Fibroblast of peridontal ligament (primary cell): ENCODE measurements at regions not wholly inside any gene's neighbourhood (a gene's known extent, or its start where the extent isn't known, plus 50 kb on each side); places are given as distances from the start of the nearest gene placed in this dataset.

Experiments used
- DNase-seq: peaks from one replicate; pipeline ENCODE4 v3.0.0-alpha.2; 2010; ENCODE audit errors: extremely low read depth

- no peak for DNase-seq
Observed at GRCh38 chr14:22456998-22457594, 131.9 kb downstream of the DAD1 start.

DNA sequence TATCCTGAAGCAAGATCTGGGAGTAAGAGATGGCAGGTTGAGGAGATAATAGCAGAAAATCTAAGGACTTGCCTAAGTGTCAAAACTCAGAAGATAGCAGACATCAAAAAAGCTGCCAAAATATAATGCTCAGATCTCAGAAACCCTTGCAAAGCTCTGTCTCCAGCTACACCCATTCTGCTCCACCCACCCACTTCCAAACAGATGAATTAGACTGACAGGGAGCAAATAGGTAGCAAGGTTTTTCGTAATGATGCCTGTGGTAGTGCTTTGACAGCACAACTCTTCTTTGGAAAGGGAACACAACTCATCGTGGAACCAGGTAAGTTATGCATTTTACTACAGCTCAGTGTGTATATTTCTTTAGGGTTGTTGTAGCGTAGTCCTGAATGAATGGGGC, 132.6 kb downstream of the DAD1 start:
- DNase-seq, result no peak

- DNase-seq, result no peak
Observed at GRCh38 chr14:22452330-22452729, 136.7 kb downstream of the DAD1 start.

DNA sequence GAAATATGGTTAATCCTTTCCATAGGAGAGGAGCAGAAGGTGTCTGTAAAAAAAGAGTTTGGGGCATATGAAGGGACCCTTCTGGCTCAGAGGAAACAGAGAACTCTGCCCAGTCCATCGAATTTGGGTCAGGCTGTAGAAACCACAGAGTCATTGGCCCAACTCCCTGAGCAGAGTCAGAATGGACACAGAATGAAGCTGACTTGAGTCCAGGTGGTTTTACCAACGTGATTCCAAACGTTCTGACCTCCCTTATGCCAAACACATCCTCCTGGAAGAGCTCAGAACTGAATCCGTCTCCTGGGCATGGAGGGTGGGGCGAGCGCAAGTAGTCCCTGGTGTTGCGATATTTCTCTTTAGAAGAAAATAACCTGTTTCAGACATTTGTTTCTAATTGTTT, 138.8 kb downstream of the DAD1 start:
- DNase-seq, result no peak

DNA sequence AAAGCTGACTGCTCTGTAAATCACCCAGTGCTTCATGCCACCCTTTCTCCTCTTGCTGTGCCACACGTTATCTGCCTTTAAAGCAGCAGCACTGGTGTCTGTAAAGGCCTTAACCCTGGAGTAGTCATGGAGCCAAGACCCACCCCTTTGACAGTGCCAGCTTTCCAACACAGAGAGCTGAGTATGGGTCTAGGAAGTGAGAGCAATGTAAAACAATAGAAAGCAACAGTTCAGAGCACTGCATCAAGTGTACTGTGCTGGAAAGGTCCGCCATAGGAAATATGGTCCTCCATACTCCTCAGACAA, 139.5 kb downstream of the DAD1 start:
- no peak for DNase-seq

DNA sequence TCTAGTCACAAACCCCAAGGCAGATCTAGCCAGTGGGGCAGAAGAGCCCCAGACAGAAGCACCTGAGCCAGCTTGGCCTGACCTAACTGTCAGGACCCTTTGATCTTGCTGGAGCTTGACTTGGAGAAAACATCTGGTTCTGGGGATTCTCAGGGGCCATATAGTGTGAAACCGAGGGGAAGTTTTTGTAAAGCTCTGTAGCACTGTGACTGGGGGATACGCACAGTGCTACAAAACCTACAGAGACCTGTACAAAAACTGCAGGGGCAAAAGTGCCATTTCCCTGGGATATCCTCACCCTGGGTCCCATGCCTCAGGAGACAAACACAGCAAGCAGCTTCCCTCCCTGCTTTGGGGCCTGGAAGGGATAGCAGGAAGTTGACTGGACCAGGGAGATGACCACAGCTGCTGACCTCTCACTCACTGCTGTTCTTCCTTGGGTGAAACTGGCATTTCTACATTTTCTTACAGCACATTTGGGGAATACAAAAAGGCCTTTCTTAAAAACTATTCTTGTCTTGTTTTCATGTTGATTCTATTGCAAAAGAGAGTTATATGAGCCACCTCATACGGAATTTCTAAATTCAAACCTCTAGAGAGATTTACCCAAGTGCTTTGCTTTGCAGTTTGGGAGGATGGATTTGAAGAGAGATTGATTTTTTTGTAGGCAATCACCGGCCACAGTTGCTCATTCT, 140.0 kb downstream of the DAD1 start:
- DNase-seq, result peak; percentile 14

DNA sequence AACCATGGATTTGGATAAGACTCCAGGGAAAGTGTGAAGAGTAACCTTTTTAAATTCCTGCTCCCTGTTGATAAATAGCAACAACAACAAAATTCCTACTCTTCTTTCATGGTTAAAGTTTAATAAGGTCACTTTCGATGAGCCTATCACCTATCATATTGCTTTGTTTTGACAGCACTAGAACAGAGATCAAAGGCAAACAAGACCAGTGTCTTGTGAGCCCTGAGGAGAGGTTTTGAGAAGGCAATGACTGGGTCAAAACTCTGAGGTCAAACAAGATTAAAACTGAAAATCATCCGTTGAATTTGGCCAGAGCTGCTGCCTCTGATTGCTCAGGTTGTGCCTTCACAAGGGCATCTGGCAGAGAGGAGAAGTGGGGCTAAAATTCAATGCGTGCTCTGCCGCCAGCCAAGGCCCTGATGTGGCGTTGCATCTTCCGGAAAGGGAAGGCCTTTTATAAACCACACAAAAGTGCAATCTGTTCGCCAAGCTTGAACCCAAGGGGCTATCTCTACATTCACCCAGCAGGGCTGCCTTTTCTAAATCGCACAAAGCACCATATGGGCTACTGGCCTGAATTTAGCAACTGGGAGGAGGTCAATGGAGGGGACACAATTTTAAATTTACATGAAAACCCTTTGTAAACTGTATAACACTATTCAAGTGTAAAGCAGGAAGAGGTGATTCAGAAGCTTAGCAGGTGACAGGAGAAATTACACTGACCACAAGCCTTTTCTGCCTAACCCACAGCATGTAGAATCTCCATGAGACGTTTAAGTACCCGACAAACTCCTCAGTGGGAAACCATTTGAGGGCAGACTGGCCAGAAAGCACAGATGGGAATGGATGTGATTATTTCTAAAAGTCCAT, 140.8 kb downstream of the DAD1 start:
- no peak for DNase-seq

GRCh38 chr14:22438742-22439141, 150.3 kb downstream of the DAD1 start:
- DNase-seq, result no peak

DNA sequence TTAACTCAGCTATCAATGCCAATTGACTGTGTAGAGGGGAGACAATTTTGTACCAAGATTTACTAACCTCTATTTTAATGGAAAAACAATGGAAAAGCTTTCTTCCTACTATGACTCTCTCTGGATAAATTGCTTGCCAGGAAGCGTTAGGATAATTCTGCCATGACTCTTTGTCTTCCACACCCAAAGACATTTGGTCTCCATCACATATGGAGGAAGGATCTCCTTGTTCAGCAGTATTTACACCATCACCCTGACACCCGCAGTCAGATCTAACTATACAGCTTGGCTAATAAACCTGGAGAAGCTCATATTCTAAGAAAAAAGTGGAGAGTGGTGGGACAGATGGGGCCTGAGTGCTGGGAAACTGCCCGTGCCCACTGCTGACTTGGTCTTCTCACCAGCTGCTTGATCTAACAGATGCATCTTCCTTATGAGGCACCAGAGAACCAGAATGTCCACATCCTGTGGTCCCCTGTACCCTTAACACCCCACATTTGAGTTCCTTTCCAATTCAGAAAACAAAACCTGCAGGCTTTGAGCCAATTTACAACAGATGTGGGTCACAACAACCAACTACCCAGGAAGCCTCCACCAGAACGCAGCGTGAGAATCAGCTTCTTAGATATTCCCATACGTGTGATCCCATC, 154.0 kb downstream of the DAD1 start:
- DNase-seq, result no peak

DNA sequence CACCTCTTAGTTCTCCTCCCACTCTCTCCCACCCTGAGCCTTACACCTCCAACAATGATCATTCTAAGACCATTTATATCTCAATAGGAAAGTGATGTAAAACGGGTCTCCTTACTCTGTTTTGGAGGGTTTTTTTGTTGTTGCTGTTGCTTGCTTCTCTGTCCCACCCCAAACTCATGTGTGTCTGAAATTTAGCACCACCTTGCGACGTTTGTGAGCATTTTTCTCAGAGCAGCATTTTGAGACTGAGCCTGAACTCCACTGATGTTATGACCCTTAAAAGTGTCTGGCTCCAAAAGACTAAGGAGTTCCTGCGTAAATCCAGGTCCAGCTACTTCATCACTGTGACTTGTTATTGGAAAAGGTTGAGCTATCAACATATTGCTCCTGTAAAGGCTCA, 155.0 kb downstream of the DAD1 start:
- no peak for DNase-seq

GRCh38 chr14:22433069-22433468, 156.0 kb downstream of the DAD1 start:
- no peak for DNase-seq

GRCh38 chr14:22432348-22432976, 156.6 kb downstream of the DAD1 start:
- peak; percentile 86 for DNase-seq

DNA sequence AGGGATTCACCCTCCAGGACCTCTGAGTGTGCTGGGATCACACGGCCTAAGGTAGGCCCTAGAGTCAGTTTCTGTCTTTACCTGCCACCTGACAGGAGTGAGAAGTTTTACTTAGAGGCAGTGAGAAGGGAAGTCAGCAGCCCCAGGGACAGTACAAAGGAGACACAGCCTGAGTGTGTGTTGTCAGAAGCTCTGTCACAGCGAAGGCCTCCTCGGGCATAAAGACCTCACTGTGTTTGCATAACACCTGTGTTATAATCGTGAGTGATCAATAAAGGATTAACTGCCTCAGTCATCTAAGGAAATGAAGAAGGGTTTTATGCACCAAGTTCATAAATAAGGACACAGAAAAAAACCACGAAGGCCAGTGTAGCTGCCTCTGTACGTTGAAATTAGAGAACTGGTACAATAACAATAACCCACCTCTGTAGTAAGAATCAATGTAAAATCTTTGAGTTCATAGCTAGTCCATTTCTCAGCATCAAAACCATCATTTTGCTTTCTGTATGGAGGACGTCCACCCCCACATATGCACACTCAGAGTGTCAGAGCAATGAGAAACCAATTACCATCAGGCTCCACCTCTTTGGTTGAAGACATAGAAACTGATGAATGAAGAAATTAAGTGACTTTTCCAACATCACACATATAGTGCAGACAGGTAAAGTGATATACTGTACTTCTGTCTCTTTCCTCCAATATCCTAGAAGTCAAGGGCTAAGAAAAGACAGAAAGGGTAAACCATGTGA, 159.3 kb downstream of the DAD1 start:
- DNase-seq, result no peak

DNA sequence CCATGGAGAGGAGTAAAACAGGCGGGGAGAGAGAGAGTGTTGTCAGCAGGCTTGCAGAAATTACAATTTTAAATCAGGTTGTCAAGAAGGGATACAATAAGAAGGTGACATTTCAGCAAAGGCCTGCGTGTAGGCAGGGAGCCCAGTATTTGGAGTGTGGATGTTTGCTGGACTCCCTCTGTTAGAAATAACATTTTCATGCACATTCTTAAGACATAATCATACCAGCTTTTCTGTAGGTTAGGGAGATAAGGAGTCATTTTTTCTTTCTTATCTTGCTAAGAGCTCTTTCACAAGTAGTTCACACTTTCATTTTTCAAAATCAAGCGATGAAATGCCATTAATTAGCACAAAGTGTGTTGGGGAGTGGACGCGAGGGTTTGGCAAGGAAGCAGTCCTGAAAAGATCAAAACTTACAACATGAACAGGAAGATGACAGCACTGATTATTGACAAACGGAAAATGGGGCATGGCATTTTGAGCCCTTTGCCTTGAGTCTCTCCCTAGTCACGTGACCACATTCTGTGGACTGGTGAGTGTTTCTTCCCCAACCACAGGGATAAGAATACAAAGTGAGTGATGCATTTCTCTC, 160.2 kb downstream of the DAD1 start:
- no peak for DNase-seq

- peak; percentile 73 for DNase-seq
Observed at GRCh38 chr14:22427771-22428231, 161.2 kb downstream of the DAD1 start.

- DNase-seq, result no peak
Observed at GRCh38 chr14:22426711-22427110, 162.3 kb downstream of the DAD1 start.

- no peak for DNase-seq
Observed at GRCh38 chr14:22423958-22424357, 165.1 kb downstream of the DAD1 start.

DNA sequence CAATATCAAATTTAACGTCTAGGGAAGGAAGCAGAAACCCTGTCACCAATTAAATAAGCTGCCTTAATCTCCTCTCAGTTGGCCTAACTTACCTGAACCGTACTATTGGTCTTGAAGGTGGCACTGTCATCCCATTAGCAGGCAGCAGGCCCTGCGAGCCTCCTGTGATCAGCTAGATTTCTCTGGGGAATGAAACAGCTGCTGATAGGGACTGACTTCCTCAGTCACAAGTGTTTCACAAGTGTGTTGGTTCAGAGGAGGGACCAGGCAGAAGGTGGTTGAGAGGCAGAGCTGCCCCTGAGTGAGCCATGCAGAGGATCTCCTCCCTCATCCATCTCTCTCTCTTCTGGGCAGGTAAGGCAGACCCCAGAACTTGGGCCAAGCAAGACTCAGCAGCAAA, 166.8 kb downstream of the DAD1 start:
- DNase-seq, result no peak

DNA sequence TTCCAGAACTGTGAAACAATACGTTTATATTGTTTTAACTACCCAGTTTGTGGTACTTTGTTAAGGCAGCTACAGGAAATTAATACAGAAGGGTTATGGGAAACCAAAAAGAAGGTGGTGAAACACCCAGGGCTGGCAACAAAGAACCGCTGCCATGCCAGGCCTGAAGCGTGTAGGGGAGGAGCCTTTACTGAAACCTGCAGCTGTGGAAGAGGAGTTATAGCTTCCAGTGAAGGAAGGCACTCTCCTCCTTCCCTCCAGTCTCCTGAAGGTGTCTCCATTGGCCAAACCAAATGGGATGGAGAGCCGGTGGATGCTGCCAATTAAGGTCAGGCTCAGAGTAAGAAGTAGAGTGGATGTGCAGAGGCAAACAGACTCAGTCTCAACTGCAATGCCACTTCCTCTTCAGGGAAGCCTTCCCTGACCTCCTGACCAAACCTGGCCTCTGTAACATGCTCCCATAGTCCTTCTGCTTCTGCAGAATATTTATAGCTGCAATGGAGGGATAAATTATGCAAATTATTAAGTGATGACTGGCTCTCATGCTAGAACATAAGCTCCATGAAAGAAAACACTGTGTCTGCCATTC, 168.3 kb downstream of the DAD1 start:
- no peak for DNase-seq

DNA sequence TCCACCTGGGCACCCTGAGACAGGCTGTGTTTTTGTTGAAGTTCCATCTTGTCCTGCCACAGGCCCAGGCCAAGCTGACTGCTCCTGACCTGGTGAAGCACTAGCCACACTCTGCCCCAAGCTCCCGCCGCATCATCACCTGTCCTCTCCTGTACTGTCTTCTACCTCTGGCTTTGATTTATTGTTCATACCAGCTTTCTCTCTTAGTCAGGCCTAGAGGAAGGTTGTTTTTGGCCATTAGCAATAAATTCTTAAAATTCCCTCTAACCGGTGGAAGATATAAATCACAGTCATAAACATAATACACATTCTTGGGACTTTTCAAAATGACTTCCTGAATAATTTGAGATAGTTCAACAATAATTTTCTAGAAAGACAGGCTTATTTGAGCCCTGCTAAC, 169.4 kb downstream of the DAD1 start:
- DNase-seq, result no peak
